ENCODE measurements at regions not wholly inside any gene's neighbourhood (a gene's known extent, or its start where the extent isn't known, plus 50 kb on each side); places are given as distances from the start of the nearest gene placed in this dataset.

GRCh38 chr2:129908721-129909373 is 70.6 kb upstream of the RAB6C start:
- Histone ChIP-seq H3K4me1 (replicated peaks) (no peaks in the 10 kb centered on the region), H3K27me3 (replicated peaks; ENCODE audit: insufficient read depth) (no peaks in the 10 kb centered on the region), H3K4me3 (no peak overlapping the region), H3K9me3 (no peaks in the 10 kb centered on the region), H3K36me3 (no peaks in the 10 kb centered on the region), H3K27ac (no peak overlapping the region)
- WGBS = 72% methylated on average over 16 of the region's 18 CpGs
- no peak for TF ChIP-seq POLR2A (IDR thresholded peaks at IDR 0.05)
- TF ChIP-seq POLR2AphosphoS5 (IDR thresholded peaks at IDR 0.05) = no peak
- no peak for TF ChIP-seq CTCF (IDR thresholded peaks at IDR 0.05)
- intact Hi-C loops (cut with DNase I) = no loop called here
- DNase-seq (ENCODE audit: low spot score) = no peak

GRCh38 chr2:129909651-129910418 is 69.6 kb upstream of the RAB6C start:
- Histone ChIP-seq H3K9me3 (no peaks in the 10 kb centered on the region), H3K4me3 (no peak overlapping the region), H3K4me1 (replicated peaks) (no peaks in the 10 kb centered on the region), H3K27me3 (replicated peaks; ENCODE audit: insufficient read depth) (no peaks in the 10 kb centered on the region), H3K36me3 (no peaks in the 10 kb centered on the region), H3K27ac (no peak overlapping the region)
- TF ChIP-seq CTCF (IDR thresholded peaks at IDR 0.05) (no peak), POLR2AphosphoS5 (IDR thresholded peaks at IDR 0.05) (no peak), POLR2A (IDR thresholded peaks at IDR 0.05) (no peak)
- DNase-seq (ENCODE audit: low spot score) = no peak
- intact Hi-C loops (cut with DNase I) = no loop called here
- WGBS = 78% methylated on average over 15 of the region's 15 CpGs

DNA sequence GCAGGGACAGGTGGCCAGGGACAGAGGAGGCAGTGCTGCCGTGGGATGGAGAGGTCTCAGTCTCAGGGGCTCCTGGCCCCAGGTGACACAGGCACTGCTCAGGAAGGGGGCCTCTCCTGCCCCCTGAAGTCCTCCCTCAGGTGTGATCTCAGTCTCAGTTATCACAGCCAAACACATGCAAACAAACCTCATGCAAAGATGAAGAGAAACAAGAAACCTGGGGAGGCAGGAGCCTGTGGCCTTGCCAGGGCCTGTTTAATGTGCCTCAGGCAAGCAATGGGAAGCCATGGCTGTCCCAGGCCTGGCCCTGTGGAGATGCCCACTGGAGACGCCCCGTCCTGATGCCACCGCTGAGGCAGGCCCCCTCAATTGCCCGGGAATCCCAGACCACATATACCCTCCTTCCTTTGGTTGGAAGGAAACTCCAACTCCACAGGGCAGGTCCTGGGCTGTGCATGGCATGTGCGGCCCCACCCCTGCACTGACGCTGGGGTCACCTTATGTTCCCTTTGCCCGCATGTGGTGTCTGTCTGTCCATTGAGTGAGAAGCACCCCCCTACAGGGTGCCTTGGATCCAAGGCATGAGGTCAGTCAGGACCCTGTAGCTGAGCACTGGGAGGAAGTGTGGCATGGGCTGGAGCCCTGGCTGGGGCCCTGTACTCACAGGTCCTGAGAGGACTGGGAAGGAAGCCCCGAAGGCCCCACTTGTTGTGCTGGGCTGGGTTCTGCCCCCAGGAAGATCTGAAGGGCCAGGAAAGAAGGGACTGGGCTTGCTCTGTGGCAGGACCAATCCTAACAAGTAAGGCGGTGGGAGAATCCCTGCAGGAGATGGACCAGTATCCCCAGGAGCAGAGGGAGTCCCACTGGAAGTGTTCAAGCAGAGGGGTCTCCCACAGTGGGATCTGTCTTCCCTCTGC is 68.8 kb upstream of the RAB6C start:
- Histone ChIP-seq H3K36me3 (no peaks in the 10 kb centered on the region), H3K4me3 (no peak overlapping the region), H3K27ac (no peak overlapping the region), H3K27me3 (replicated peaks; ENCODE audit: insufficient read depth) (no peaks in the 10 kb centered on the region), H3K4me1 (replicated peaks) (no peaks in the 10 kb centered on the region), H3K9me3 (no peaks in the 10 kb centered on the region)
- DNase-seq (ENCODE audit: low spot score) = no peak
- intact Hi-C loops (cut with DNase I) = no loop called here
- TF ChIP-seq POLR2A (IDR thresholded peaks at IDR 0.05) (no peak), POLR2AphosphoS5 (IDR thresholded peaks at IDR 0.05) (no peak), CTCF (IDR thresholded peaks at IDR 0.05) (no peak)
- 76% methylated on average over 9 of the region's 10 CpGs for WGBS

- DNase-seq (ENCODE audit: low spot score) = no peak
- Histone ChIP-seq H3K27ac (no peak overlapping the region), H3K4me1 (replicated peaks) (no peaks in the 10 kb centered on the region), H3K27me3 (replicated peaks; ENCODE audit: insufficient read depth) (no peaks in the 10 kb centered on the region), H3K9me3 (no peaks in the 10 kb centered on the region), H3K36me3 (no peaks in the 10 kb centered on the region), H3K4me3 (no peak overlapping the region)
- 91% methylated on average over 14 of the region's 17 CpGs for WGBS
- no peak for TF ChIP-seq POLR2AphosphoS5 (IDR thresholded peaks at IDR 0.05)
- no peak for TF ChIP-seq POLR2A (IDR thresholded peaks at IDR 0.05)
- no peak for TF ChIP-seq CTCF (IDR thresholded peaks at IDR 0.05)
- intact Hi-C loops (cut with DNase I) = no loop called here
Measured at GRCh38 chr2:129911363-129912065, 68.0 kb upstream of the RAB6C start.

Data from prostate gland (tissue), 2 donors.